H1 (cell line): ENCODE measurements at regions not wholly inside any gene's neighbourhood (a gene's known extent, or its start where the extent isn't known, plus 50 kb on each side); places are given as distances from the start of the nearest gene placed in this dataset.

Experiments used
- CTCF ChIA-PET: fragments of 300-600 bp; sonication (Branson Sonifier 250); formaldehyde crosslinking; loops from one replicate; lab custom pipeline; 2021; ENCODE audit not compliant: partially characterized antibody; lab: Charles Lee
- POLR2A ChIA-PET: fragments of 300-600 bp; sonication (Branson Sonifier 250); formaldehyde crosslinking; loops from one replicate; lab custom pipeline; 2021; ENCODE audit warnings: inconsistent platforms; ENCODE audit not compliant: partially characterized antibody; lab: Charles Lee
- DNase-seq, 2 experiments: peaks; one replicate each; pipeline versions ENCODE4 v3.0.0 to v3.0.0-alpha.2; 2010 to 2022; ENCODE audit warnings: low spot score in 2 of 2, low read depth in 1 of 2, mixed read lengths in 1 of 2
- FAIRE-seq: peaks from 2 replicates; lab custom pipeline; 2011; peaks lifted over from hg19 to GRCh38; lab: Jason Lieb, UNC
- H2AFZ ChIP-seq: 2 replicates; pipeline ENCODE4 v1.8.1; 2012; ENCODE audit warnings: low read length, inconsistent platforms
- H2AK5ac ChIP-seq: 2 replicates; pipeline ENCODE4 v1.6.1; 2013; ENCODE audit warnings: low read depth, low read length
- H2BK120ac ChIP-seq: replicated peaks from 2 replicates; pipeline ENCODE3; 2013; ENCODE audit warnings: low read depth, low read length, inconsistent platforms
- H2BK12ac ChIP-seq: 2 replicates; pipeline ENCODE4 v1.6.1; 2013; ENCODE audit warnings: low read depth, low read length
- H2BK15ac ChIP-seq: 2 replicates; pipeline ENCODE4 v1.6.1; 2013; ENCODE audit warnings: low read length
- H2BK20ac ChIP-seq: 2 replicates; pipeline ENCODE4 v1.6.1; 2013; ENCODE audit warnings: low read length
- H2BK5ac ChIP-seq: 2 replicates; pipeline ENCODE4 v1.6.1; 2013; ENCODE audit warnings: low read depth, low read length
- H3K14ac ChIP-seq: 2 replicates; pipeline ENCODE4 v1.6.1; 2013; ENCODE audit warnings: inconsistent platforms; ENCODE audit not compliant: insufficient read length
- H3K18ac ChIP-seq: 2 replicates; pipeline ENCODE4 v1.6.1; 2013; ENCODE audit warnings: low read length; ENCODE audit errors: extremely low read depth
- H3K23ac ChIP-seq: 2 replicates; pipeline ENCODE4 v1.6.1; 2013; ENCODE audit warnings: inconsistent platforms; ENCODE audit not compliant: insufficient read length
- H3K23me2 ChIP-seq: 2 replicates; pipeline ENCODE4 v1.6.1; 2013; ENCODE audit warnings: low read depth, low read length
- H3K27ac ChIP-seq: 2 replicates; pipeline ENCODE4 v1.6.1; 2011; ENCODE audit warnings: low read depth, low read length, inconsistent platforms
- H3K27me3 ChIP-seq, 4 experiments: replicated peaks in 1 of 4; 1 replicate in 1 of 4; 2 replicates in 3 of 4; pipeline versions ENCODE4 v1.6.1 to v1.8.1; 2011 to 2013; ENCODE audit warnings: low read length in 3 of 4, mild to moderate bottlenecking in 3 of 4, inconsistent platforms in 2 of 4, mixed read lengths in 2 of 4, moderate library complexity in 1 of 4; ENCODE audit not compliant: control insufficient read depth in 3 of 4, insufficient read depth in 3 of 4; ENCODE audit errors: extremely low read depth in 1 of 4
- H3K36me3 ChIP-seq, 4 experiments: 2 replicates each; pipeline versions ENCODE4 v1.6.1 to v1.8.1; 2011 to 2013; ENCODE audit warnings: mild to moderate bottlenecking in 4 of 4, low read length in 3 of 4, moderate library complexity in 2 of 4, control low read depth in 1 of 4, inconsistent platforms in 1 of 4; ENCODE audit not compliant: insufficient read depth in 4 of 4, control insufficient read depth in 2 of 4
- H3K4ac ChIP-seq: replicated peaks from 2 replicates; pipeline ENCODE3; 2013; ENCODE audit warnings: low read length, low read depth, mixed read lengths, inconsistent platforms; ENCODE audit not compliant: insufficient read length
- H3K4me1 ChIP-seq, 4 experiments: replicated peaks in 1 of 4; 1 replicate in 1 of 4; 2 replicates in 3 of 4; pipeline versions ENCODE4 v1.6.1 to v1.8.1; 2011 to 2013; ENCODE audit warnings: low read length in 3 of 4, inconsistent platforms in 2 of 4, mixed read lengths in 1 of 4; ENCODE audit not compliant: insufficient read depth in 4 of 4, control insufficient read depth in 3 of 4
- H3K4me2 ChIP-seq, 2 experiments: 2 replicates each; pipeline versions ENCODE4 v1.6.1 to v1.8.1; 2011 to 2013; ENCODE audit warnings: low read depth in 2 of 2, low read length in 2 of 2, control low read depth in 1 of 2, inconsistent platforms in 1 of 2, mild to moderate bottlenecking in 1 of 2; ENCODE audit not compliant: insufficient read depth in 1 of 2
- H3K4me3 ChIP-seq, 4 experiments: fragments of 200-600, 300-600 bp in 1 of 4; sonication (generic), shearing (Covaris generic), sonication (Bioruptor Twin) in 1 of 4; 2 replicates each; pipeline versions ENCODE4 v1.5.1 to v1.8.1; 2011 to 2016; ENCODE audit warnings: low read length in 4 of 4, low read depth in 3 of 4, control low read depth in 2 of 4, inconsistent platforms in 2 of 4, mild to moderate bottlenecking in 2 of 4, mixed read lengths in 1 of 4, moderate library complexity in 1 of 4; ENCODE audit not compliant: insufficient read depth in 2 of 4; ENCODE audit errors: extremely low read depth in 1 of 4
- H3K56ac ChIP-seq: replicated peaks from 2 replicates; pipeline ENCODE3; 2013; ENCODE audit warnings: low read depth, mild to moderate bottlenecking, mixed read lengths, low read length, inconsistent platforms; ENCODE audit not compliant: insufficient read length
- H3K79me1 ChIP-seq: 2 replicates; pipeline ENCODE4 v1.6.1; 2013; ENCODE audit warnings: low read depth, low read length, control low read depth
- H3K79me2 ChIP-seq, 2 experiments: 2 replicates each; pipeline versions ENCODE4 v1.6.1 to v1.8.1; 2012 to 2013; ENCODE audit warnings: low read length in 2 of 2, mild to moderate bottlenecking in 2 of 2, inconsistent platforms in 1 of 2; ENCODE audit not compliant: insufficient read depth in 2 of 2, control insufficient read depth in 1 of 2
- H3K9ac ChIP-seq, 4 experiments: replicated peaks in 1 of 4; 1 replicate in 1 of 4; 2 replicates in 3 of 4; pipeline versions ENCODE4 v1.6.1 to v1.8.1; 2011 to 2013; ENCODE audit warnings: low read depth in 3 of 4, low read length in 3 of 4, control low read depth in 2 of 4, mild to moderate bottlenecking in 2 of 4, moderate library complexity in 2 of 4, inconsistent platforms in 1 of 4; ENCODE audit errors: extremely low read depth in 1 of 4
- H3K9me3 ChIP-seq, 2 experiments: 2 replicates each; pipeline versions ENCODE4 v1.6.1 to v1.8.1; 2012 to 2013; ENCODE audit warnings: mild to moderate bottlenecking in 2 of 2, moderate library complexity in 2 of 2, control low read depth in 1 of 2, inconsistent platforms in 1 of 2, low read depth in 1 of 2, low read length in 1 of 2, mixed read lengths in 1 of 2; ENCODE audit not compliant: insufficient read depth in 2 of 2
- H4K20me1 ChIP-seq, 2 experiments: replicated peaks in 1 of 2; 2 replicates each; pipeline versions ENCODE3 to v1.8.1; 2011 to 2013; ENCODE audit warnings: inconsistent platforms in 2 of 2, low read length in 2 of 2, mild to moderate bottlenecking in 1 of 2; ENCODE audit not compliant: insufficient read depth in 2 of 2, control insufficient read depth in 1 of 2
- H4K5ac ChIP-seq: 2 replicates; pipeline ENCODE4 v1.6.1; 2013; ENCODE audit warnings: low read length, low read depth, mixed read lengths, inconsistent platforms; ENCODE audit not compliant: insufficient read length
- H4K8ac ChIP-seq: 2 replicates; pipeline ENCODE4 v1.8.0; 2013; ENCODE audit warnings: mild to moderate bottlenecking, moderate library complexity, low read length, inconsistent platforms; ENCODE audit not compliant: insufficient read depth; ENCODE audit errors: extremely low read depth
- H4K91ac ChIP-seq: replicated peaks from 2 replicates; pipeline ENCODE3; 2013; ENCODE audit warnings: low read length, mixed read lengths, inconsistent platforms; ENCODE audit not compliant: insufficient read length
- HDAC2 ChIP-seq, 2 experiments: fragments of 300-600 bp in 1 of 2; sonication (generic) in 1 of 2; IDR thresholded peaks; 2 replicates each; pipeline ENCODE4 v1.6.1; 2011 to 2012; ENCODE audit warnings: low read depth in 2 of 2, low read length in 2 of 2, mild to moderate bottlenecking in 2 of 2, moderate library complexity in 2 of 2, borderline replicate concordance in 1 of 2, inconsistent platforms in 1 of 2
- MAFK ChIP-seq: IDR thresholded peaks from 2 replicates; pipeline ENCODE4 v1.6.1; 2012; ENCODE audit warnings: low read depth, mild to moderate bottlenecking, improper control_type of control experiment, low read length
- SP2 ChIP-seq: IDR thresholded peaks from 2 replicates; pipeline ENCODE4 v1.6.1; 2012; ENCODE audit warnings: mild to moderate bottlenecking, low read length, inconsistent platforms
- WGBS, 2 experiments: shearing (Covaris generic) in 1 of 2; methylation state at CpG; one replicate each; pipeline versions ENCODE4 v1.1.6 to v1.1.7; 2013 to 2015; ENCODE audit warnings: low lambda C conversion rate in 2 of 2, mixed read lengths in 2 of 2, inconsistent platforms in 1 of 2, low coverage in 1 of 2, missing lambda C conversion rate in 1 of 2; ENCODE audit not compliant: insufficient replicate concordance in 2 of 2, insufficient coverage in 1 of 2, insufficient read length in 1 of 2; ENCODE audit errors: extremely low coverage in 1 of 2, missing lambda C conversion rate in 1 of 2; 5-methylcytosine and 5-hydroxymethylcytosine counted together
- TF ChIP-seq, protein P1 (sequence below), 3 experiments: IDR thresholded peaks; 1 replicate in 2 of 3; 2 replicates in 1 of 3; pipeline versions ENCODE4 v1.5.1 to v1.6.1; 2011; ENCODE audit warnings: low read length in 3 of 3, mild to moderate bottlenecking in 3 of 3, inconsistent platforms in 2 of 3, low read depth in 1 of 3, moderate library complexity in 1 of 3; ENCODE audit not compliant: insufficient read depth in 1 of 3; ENCODE audit errors: control extremely low read depth in 1 of 3

DNA sequence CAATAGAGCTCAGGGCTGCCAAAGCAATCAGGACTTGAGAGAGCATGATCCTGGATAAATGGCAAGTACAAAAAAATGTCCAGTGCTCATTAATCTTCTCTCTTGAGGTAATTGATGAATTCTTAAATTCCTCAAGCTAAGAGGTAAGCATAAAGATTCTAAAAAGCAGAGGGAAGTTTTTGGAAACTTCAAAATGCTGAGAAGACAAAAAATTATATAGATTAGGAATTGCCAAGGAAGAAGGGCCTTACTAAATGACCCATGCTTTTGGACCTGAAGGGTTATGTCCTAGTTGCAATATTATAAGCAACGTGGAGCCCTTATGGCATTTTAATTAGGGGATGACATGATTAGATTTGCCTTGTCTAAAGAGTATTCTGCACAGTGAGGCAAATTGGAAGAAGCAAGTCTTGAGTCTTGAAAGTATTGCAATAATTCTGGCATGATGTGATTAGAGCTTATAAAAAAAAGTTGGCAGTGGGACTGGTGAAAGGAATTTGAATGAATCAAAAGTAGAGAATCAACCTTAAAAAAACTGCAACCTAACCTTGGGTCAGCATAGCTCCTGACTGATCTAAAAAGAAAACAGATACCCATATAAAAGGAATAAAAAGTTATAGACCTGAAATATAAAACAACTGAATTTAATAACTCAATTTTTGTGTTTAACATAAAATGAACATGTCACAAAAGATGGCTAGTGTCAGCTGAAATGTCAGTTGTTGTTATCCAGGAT lies 323.8 kb upstream of the ARRDC3 start:
- Histone ChIP-seq H3K23ac (no peak overlapping the region), H4K20me1 (no peaks in the 10 kb centered on the region), H2BK12ac (no peak overlapping the region), H3K27me3 (no peaks in the 10 kb centered on the region), H4K8ac (no peak overlapping the region), H4K91ac (no peak overlapping the region), H2AFZ (no peak overlapping the region), H2BK15ac (no peak overlapping the region), H3K14ac (no peak overlapping the region), H3K4ac (no peak overlapping the region), H3K4me2 (no peak overlapping the region), H3K4me1 (no peaks in the 10 kb centered on the region), H3K56ac (no peak overlapping the region), H3K79me2 (no peaks in the 10 kb centered on the region), H3K36me3 (no peaks in the 10 kb centered on the region), H3K23me2 (no peaks in the 10 kb centered on the region), H3K27ac (no peak overlapping the region), H3K9me3 (no peaks in the 10 kb centered on the region), H3K4me3 (no peak overlapping the region), H3K18ac (no peak overlapping the region), H3K9ac (no peak overlapping the region), H2BK20ac (no peak overlapping the region), H4K5ac (no peak overlapping the region), H2BK120ac (no peak overlapping the region), H3K79me1 (no peaks in the 10 kb centered on the region), H2BK5ac (no peak overlapping the region), H2AK5ac (no peak overlapping the region)
- DNase-seq (no peak), FAIRE-seq (no peak)
- POLR2A ChIA-PET, result no interaction called here
- CTCF ChIA-PET, result no interaction called here
- WGBS, 2 experiments, result 89% methylated on average over 1 of the region's 1 CpG; no CpG with 5 or more reads in 1 of the 2 experiments
- TF ChIP-seq HDAC2 (IDR thresholded peaks at IDR 0.05; ENCODE audit: borderline replicate concordance in 1 of 2, low read depth in 2 of 2, low read length in 2 of 2), result no peak
- no peak for TF ChIP-seq MAFK
- no peak for TF ChIP-seq SP2
- TF ChIP-seq, protein P1, sequence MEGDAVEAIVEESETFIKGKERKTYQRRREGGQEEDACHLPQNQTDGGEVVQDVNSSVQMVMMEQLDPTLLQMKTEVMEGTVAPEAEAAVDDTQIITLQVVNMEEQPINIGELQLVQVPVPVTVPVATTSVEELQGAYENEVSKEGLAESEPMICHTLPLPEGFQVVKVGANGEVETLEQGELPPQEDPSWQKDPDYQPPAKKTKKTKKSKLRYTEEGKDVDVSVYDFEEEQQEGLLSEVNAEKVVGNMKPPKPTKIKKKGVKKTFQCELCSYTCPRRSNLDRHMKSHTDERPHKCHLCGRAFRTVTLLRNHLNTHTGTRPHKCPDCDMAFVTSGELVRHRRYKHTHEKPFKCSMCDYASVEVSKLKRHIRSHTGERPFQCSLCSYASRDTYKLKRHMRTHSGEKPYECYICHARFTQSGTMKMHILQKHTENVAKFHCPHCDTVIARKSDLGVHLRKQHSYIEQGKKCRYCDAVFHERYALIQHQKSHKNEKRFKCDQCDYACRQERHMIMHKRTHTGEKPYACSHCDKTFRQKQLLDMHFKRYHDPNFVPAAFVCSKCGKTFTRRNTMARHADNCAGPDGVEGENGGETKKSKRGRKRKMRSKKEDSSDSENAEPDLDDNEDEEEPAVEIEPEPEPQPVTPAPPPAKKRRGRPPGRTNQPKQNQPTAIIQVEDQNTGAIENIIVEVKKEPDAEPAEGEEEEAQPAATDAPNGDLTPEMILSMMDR (IDR thresholded peaks at IDR 0.05; ENCODE audit: control extremely low read depth in 1 of 3, insufficient read depth in 1 of 3, low read depth in 1 of 3, low read length in 3 of 3), result no peak
